CD14-positive monocyte (primary cell): ENCODE measurements at regions not wholly inside any gene's neighbourhood (a gene's known extent, or its start where the extent isn't known, plus 50 kb on each side); places are given as distances from the start of the nearest gene placed in this dataset.

Experiments
- DNase-seq, 3 donors: peaks; one replicate each; pipeline ENCODE4 v3.0.0-alpha.2; 2011 to 2022
- H2AFZ ChIP-seq: 2 replicates; pipeline ENCODE4 v1.6.0; 2012; ENCODE audit warnings: mild to moderate bottlenecking, low read depth, low read length, inconsistent platforms; ENCODE audit not compliant: insufficient read depth, poor library complexity, severe bottlenecking
- H3K27ac ChIP-seq, 2 donors: 1 replicate in 1 of 2; 2 replicates in 1 of 2; pipeline ENCODE4 v1.5.1; 2012 to 2013; ENCODE audit warnings: low read length in 2 of 2, control low read depth in 1 of 2, inconsistent platforms in 1 of 2, low read depth in 1 of 2, mild to moderate bottlenecking in 1 of 2
- H3K27me3 ChIP-seq, 2 donors: one replicate each; pipeline versions ENCODE4 v1.6.0 to v1.6.1; 2011 to 2013; ENCODE audit warnings: low read length in 2 of 2; ENCODE audit not compliant: control insufficient read depth in 2 of 2, insufficient read depth in 2 of 2
- H3K36me3 ChIP-seq, 2 donors: replicated peaks in 1 of 2; 1 replicate in 1 of 2; 2 replicates in 1 of 2; pipeline versions ENCODE4 v1.5.1 to v1.6.1; 2012 to 2013; ENCODE audit warnings: low read length in 2 of 2, control low read depth in 1 of 2, inconsistent platforms in 1 of 2, mild to moderate bottlenecking in 1 of 2; ENCODE audit not compliant: insufficient read depth in 2 of 2, control insufficient read depth in 1 of 2
- H3K4me1 ChIP-seq, 2 donors: 1 replicate in 1 of 2; 2 replicates in 1 of 2; pipeline versions ENCODE4 v1.5.1 to v1.6.1; 2012 to 2013; ENCODE audit warnings: low read length in 2 of 2, control low read depth in 1 of 2, inconsistent platforms in 1 of 2, mild to moderate bottlenecking in 1 of 2, moderate library complexity in 1 of 2; ENCODE audit not compliant: insufficient read depth in 2 of 2, control insufficient read depth in 1 of 2
- H3K4me2 ChIP-seq: replicated peaks from 2 replicates; pipeline ENCODE3; 2012; ENCODE audit warnings: low read length, moderate library complexity, mild to moderate bottlenecking; ENCODE audit not compliant: poor library complexity, severe bottlenecking; ENCODE audit errors: extremely low read depth
- H3K4me3 ChIP-seq, 3 experiments: fragments of 200-600 bp in 1 of 3; sonication (generic) in 1 of 3; replicated peaks in 1 of 3; 1 replicate in 2 of 3; 2 replicates in 1 of 3; pipeline ENCODE4 v1.5.1; 2011 to 2013; ENCODE audit warnings: low read length in 3 of 3, mild to moderate bottlenecking in 3 of 3, control low read depth in 2 of 3, low read depth in 2 of 3, inconsistent platforms in 1 of 3, moderate library complexity in 1 of 3
- H3K79me2 ChIP-seq: 2 replicates; pipeline ENCODE4 v1.6.0; 2012; ENCODE audit warnings: mild to moderate bottlenecking, control low read depth, inconsistent platforms, low read length, moderate library complexity; ENCODE audit not compliant: insufficient read depth
- H3K9ac ChIP-seq: 2 replicates; pipeline ENCODE4 v1.6.0; 2017; ENCODE audit warnings: low read length, mild to moderate bottlenecking; ENCODE audit not compliant: insufficient read depth, poor library complexity, severe bottlenecking
- H3K9me3 ChIP-seq, 2 donors: replicated peaks in 1 of 2; 1 replicate in 1 of 2; 2 replicates in 1 of 2; pipeline versions ENCODE4 v1.5.1 to v1.6.1; 2012 to 2013; ENCODE audit warnings: low read length in 2 of 2, control low read depth in 1 of 2; ENCODE audit not compliant: control insufficient read depth in 1 of 2, insufficient read depth in 1 of 2
- H4K20me1 ChIP-seq: 2 replicates; pipeline ENCODE4 v1.6.0; 2012; ENCODE audit warnings: mild to moderate bottlenecking, low read length, control low read depth, moderate library complexity; ENCODE audit not compliant: insufficient read depth
- H3K27ac Mint-ChIP-seq, 7 donors: one replicate each; pipeline ENCODE4 v1.8.0; 2020; ENCODE audit warnings: mild to moderate bottlenecking in 7 of 7, mixed read lengths in 7 of 7, moderate library complexity in 6 of 7, inconsistent platforms in 2 of 7
- H3K27me3 Mint-ChIP-seq, 3 donors: one replicate each; pipeline ENCODE4 v1.8.0; 2021 to 2022; ENCODE audit warnings: low read depth in 3 of 3, mild to moderate bottlenecking in 3 of 3, mixed read lengths in 3 of 3, moderate library complexity in 3 of 3, inconsistent platforms in 1 of 3
- H3K36me3 Mint-ChIP-seq, 2 donors: one replicate each; pipeline ENCODE4 v1.8.0; 2020; ENCODE audit warnings: mixed read lengths in 2 of 2, inconsistent platforms in 1 of 2, mild to moderate bottlenecking in 1 of 2
- H3K4me1 Mint-ChIP-seq: one replicate; pipeline ENCODE4 v1.8.0; 2020; ENCODE audit warnings: mild to moderate bottlenecking, mixed read lengths
- H3K4me3 Mint-ChIP-seq, 2 donors: one replicate each; pipeline ENCODE4 v1.8.0; 2020; ENCODE audit warnings: mild to moderate bottlenecking in 2 of 2, mixed read lengths in 2 of 2, moderate library complexity in 1 of 2
- H3K9me3 Mint-ChIP-seq, 7 donors: one replicate each; pipeline ENCODE4 v1.8.0; 2020 to 2022; ENCODE audit warnings: mixed read lengths in 7 of 7, mild to moderate bottlenecking in 6 of 7, moderate library complexity in 6 of 7, inconsistent platforms in 2 of 7
- WGBS: methylation state at CpG from one replicate; pipeline ENCODE4 v1.1.5; 2013; ENCODE audit warnings: missing lambda C conversion rate; ENCODE audit not compliant: insufficient coverage; 5-methylcytosine and 5-hydroxymethylcytosine counted together
- intact Hi-C, 2 donors: fragments of 100-400 bp; cut with micrococcal nuclease; formaldehyde crosslinking; loops; one replicate each; pipeline versions ENCODE4 v1.15.0 to v1.15.1; 2023
- TF ChIP-seq, protein P1 (sequence below): fragments of 200-600 bp; IDR thresholded peaks from one replicate; pipeline ENCODE4 v1.8.0; 2022; ENCODE audit warnings: antibody characterized with exemption, mild to moderate bottlenecking

- Histone ChIP-seq H3K9me3 (peaks cover 0 to 1% of the 10 kb centered on the region in 2 donors), H3K4me2 (no peak overlapping the region), H3K9ac (no peak overlapping the region), H3K4me3 (no peak overlapping the region), H3K4me1 (no peaks in the 10 kb centered on the region), H3K27me3 (no peaks in the 10 kb centered on the region), H2AFZ (no peak overlapping the region), H3K79me2 (no peaks in the 10 kb centered on the region), H4K20me1 (no peaks in the 10 kb centered on the region), H3K36me3 (no peaks in the 10 kb centered on the region), H3K27ac (no peak overlapping the region)
- Mint-ChIP-seq H3K27ac (no peak overlapping the region), H3K36me3 (no peaks in the 10 kb centered on the region), H3K4me1 (no peaks in the 10 kb centered on the region), H3K9me3 (peaks cover 0 to 3% (median 0%) of the 10 kb centered on the region in 7 donors), H3K4me3 (no peak overlapping the region), H3K27me3 (peaks cover 0 to 2% (median 0%) of the 10 kb centered on the region in 3 donors)
- DNase-seq: no peak
- intact Hi-C loops: no loop called here
- TF ChIP-seq, protein P1, sequence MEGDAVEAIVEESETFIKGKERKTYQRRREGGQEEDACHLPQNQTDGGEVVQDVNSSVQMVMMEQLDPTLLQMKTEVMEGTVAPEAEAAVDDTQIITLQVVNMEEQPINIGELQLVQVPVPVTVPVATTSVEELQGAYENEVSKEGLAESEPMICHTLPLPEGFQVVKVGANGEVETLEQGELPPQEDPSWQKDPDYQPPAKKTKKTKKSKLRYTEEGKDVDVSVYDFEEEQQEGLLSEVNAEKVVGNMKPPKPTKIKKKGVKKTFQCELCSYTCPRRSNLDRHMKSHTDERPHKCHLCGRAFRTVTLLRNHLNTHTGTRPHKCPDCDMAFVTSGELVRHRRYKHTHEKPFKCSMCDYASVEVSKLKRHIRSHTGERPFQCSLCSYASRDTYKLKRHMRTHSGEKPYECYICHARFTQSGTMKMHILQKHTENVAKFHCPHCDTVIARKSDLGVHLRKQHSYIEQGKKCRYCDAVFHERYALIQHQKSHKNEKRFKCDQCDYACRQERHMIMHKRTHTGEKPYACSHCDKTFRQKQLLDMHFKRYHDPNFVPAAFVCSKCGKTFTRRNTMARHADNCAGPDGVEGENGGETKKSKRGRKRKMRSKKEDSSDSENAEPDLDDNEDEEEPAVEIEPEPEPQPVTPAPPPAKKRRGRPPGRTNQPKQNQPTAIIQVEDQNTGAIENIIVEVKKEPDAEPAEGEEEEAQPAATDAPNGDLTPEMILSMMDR: no peak
Observed at GRCh38 chr2:59622599-59623308, 930.7 kb downstream of the BCL11A start.

- Histone ChIP-seq H3K36me3 (no peaks in the 10 kb centered on the region), H2AFZ (no peak overlapping the region), H4K20me1 (no peaks in the 10 kb centered on the region), H3K4me1 (no peaks in the 10 kb centered on the region), H3K79me2 (no peaks in the 10 kb centered on the region), H3K9ac (no peak overlapping the region), H3K27me3 (no peaks in the 10 kb centered on the region), H3K4me3 (no peak overlapping the region), H3K27ac (no peak overlapping the region), H3K4me2 (no peak overlapping the region), H3K9me3 (peaks cover 11 to 25% of the 10 kb centered on the region in 2 donors)
- intact Hi-C loops: no loop called here
- TF ChIP-seq, protein P1: no peak
- Mint-ChIP-seq H3K36me3 (peaks cover 0 to 1% of the 10 kb centered on the region in 2 donors), H3K4me1 (no peaks in the 10 kb centered on the region), H3K4me3 (no peak overlapping the region), H3K27me3 (peaks cover 0 to 2% (median 0%) of the 10 kb centered on the region in 3 donors), H3K9me3 (peaks cover 10 to 40% (median 23%) of the 10 kb centered on the region in 7 donors), H3K27ac (no peak overlapping the region)
- 86% methylated on average over 1 of the region's 1 CpG for WGBS
- DNase-seq: no peak
Observed at GRCh38 chr2:59604123-59604522, 949.3 kb downstream of the BCL11A start.
